Ishikawa (cell line): ENCODE measurements at regions not wholly inside any gene's neighbourhood (a gene's known extent, or its start where the extent isn't known, plus 50 kb on each side); places are given as distances from the start of the nearest gene placed in this dataset.

Experiments used
- CREB1 ChIP-seq: IDR thresholded peaks from 2 replicates; pipeline ENCODE4 v1.6.1; 2012; ENCODE audit warnings: low read depth
- EGR1 ChIP-seq: IDR thresholded peaks from 2 replicates; pipeline ENCODE4 v1.6.1; 2012
- EP300 ChIP-seq: IDR thresholded peaks from 2 replicates; pipeline ENCODE4 v1.6.1; 2012; ENCODE audit warnings: borderline replicate concordance
- FOXM1 ChIP-seq: IDR thresholded peaks from 2 replicates; pipeline ENCODE4 v1.6.1; 2012; ENCODE audit warnings: low read depth, borderline replicate concordance
- MAX ChIP-seq: IDR thresholded peaks from 2 replicates; pipeline ENCODE4 v1.6.1; 2012
- NFIC ChIP-seq: IDR thresholded peaks from 2 replicates; pipeline ENCODE4 v1.6.1; 2012
- RAD21 ChIP-seq: IDR thresholded peaks from 2 replicates; pipeline ENCODE4 v1.6.1; 2012; ENCODE audit warnings: low read depth
- REST ChIP-seq: IDR thresholded peaks from 2 replicates; pipeline ENCODE4 v1.6.1; 2012; ENCODE audit warnings: low read depth, mild to moderate bottlenecking
- TAF1 ChIP-seq: IDR thresholded peaks from 2 replicates; pipeline ENCODE4 v1.6.1; 2012; ENCODE audit warnings: low read depth, mild to moderate bottlenecking
- TCF12 ChIP-seq: IDR thresholded peaks from 2 replicates; pipeline ENCODE4 v1.6.1; 2012; ENCODE audit warnings: low read depth
- TEAD4 ChIP-seq: IDR thresholded peaks from 2 replicates; pipeline ENCODE4 v1.6.1; 2012
- USF1 ChIP-seq: IDR thresholded peaks from 2 replicates; pipeline ENCODE4 v1.6.1; 2012
- YY1 ChIP-seq: IDR thresholded peaks from 2 replicates; pipeline ENCODE4 v1.6.1; 2012; ENCODE audit warnings: low read depth

GRCh38 chr5:57831932-57832331 is 349.3 kb upstream of the ACTBL2 start:
- TF ChIP-seq MAX, result no peak; the same call in 1 of the 2 replicates
- TF ChIP-seq USF1, result no peak
- no peak for TF ChIP-seq TAF1
- TF ChIP-seq EP300, result no peak
- no peak for TF ChIP-seq CREB1
- TF ChIP-seq RAD21, result no peak
- no peak for TF ChIP-seq FOXM1
- no peak for TF ChIP-seq NFIC
- TF ChIP-seq EGR1, result no peak
- TF ChIP-seq REST, result no peak
- no peak for TF ChIP-seq TCF12
- TF ChIP-seq YY1, result no peak
- no peak for TF ChIP-seq TEAD4
